Heart left ventricle (tissue), 16 donors: ENCODE measurements at regions not wholly inside any gene's neighbourhood (a gene's known extent, or its start where the extent isn't known, plus 50 kb on each side); places are given as distances from the start of the nearest gene placed in this dataset.
A peak's percentile ranks its signal among the peaks of the same experiment; 100 is the strongest.
"Not testable (repeated sequence)": the region's sequence is repeated elsewhere in the genome, so short reads cannot be mapped to it uniquely, and the experiment has no call there.

Experiments used
- ATAC-seq, 4 donors: fragments of 200-7000 bp; cut with Tn5 transposase; one replicate each; pipeline ENCODE4 v1.9.1; 2020 to 2022; ENCODE audit warnings: moderate library complexity in 4 of 4, mild to moderate bottlenecking in 3 of 4, moderate number of reproducible peaks in 1 of 4
- DNase-seq, 5 donors: peaks; one replicate each; pipeline ENCODE4 v3.0.0-alpha.2; 2020
- H3K27ac ChIP-seq, 12 donors: fragments of 200-600 bp; sonication (generic) in 4 of 12; one replicate each; pipeline versions ENCODE4 v1.5.0 to v1.8.0; 2016 to 2022; ENCODE audit warnings: mild to moderate bottlenecking in 2 of 12
- H3K27me3 ChIP-seq, 9 donors: fragments of 200-600 bp; sonication (generic) in 2 of 9; one replicate each; pipeline versions ENCODE4 v1.5.1 to v1.8.0; 2016 to 2022; ENCODE audit warnings: mild to moderate bottlenecking in 3 of 9
- H3K36me3 ChIP-seq, 9 donors: fragments of 200-600 bp; sonication (generic) in 2 of 9; one replicate each; pipeline versions ENCODE4 v1.5.0 to v1.8.0; 2018 to 2022; ENCODE audit warnings: mild to moderate bottlenecking in 2 of 9
- H3K4me1 ChIP-seq, 12 donors: fragments of 200-600 bp; sonication (generic) in 4 of 12; one replicate each; pipeline versions ENCODE4 v1.5.0 to v1.8.0; 2016 to 2022; ENCODE audit warnings: mild to moderate bottlenecking in 3 of 12
- H3K4me3 ChIP-seq, 12 donors: fragments of 200-600 bp; sonication (generic) in 4 of 12; one replicate each; pipeline versions ENCODE4 v1.5.0 to v1.8.0; 2017 to 2022; ENCODE audit warnings: mild to moderate bottlenecking in 9 of 12, moderate library complexity in 4 of 12
- H3K9me3 ChIP-seq, 12 donors: fragments of 200-600 bp; sonication (generic) in 4 of 12; one replicate each; pipeline versions ENCODE4 v1.5.0 to v1.8.0; 2016 to 2022; ENCODE audit warnings: mild to moderate bottlenecking in 1 of 12
- POLR2A ChIP-seq, 2 donors: fragments of 450-650 bp; IDR thresholded peaks; one replicate each; pipeline ENCODE4 v1.6.1; 2017; ENCODE audit warnings: antibody characterized with exemption in 2 of 2, mild to moderate bottlenecking in 2 of 2, moderate library complexity in 2 of 2
- WGBS, 4 donors: extraction: QIAGEN DNeasy Blood & Tissue Kit in 2 of 4; methylation state at CpG; one replicate each; pipeline versions ENCODE4 v1.1.5 to v1.1.7; 2013 to 2018; 5-methylcytosine and 5-hydroxymethylcytosine counted together
- intact Hi-C, 10 donors: fragments of 100-400 bp; cut with DNase I; formaldehyde crosslinking; loops; one replicate each; pipeline versions ENCODE4 v1.11.1 to v1.14.2; 2022
- TF ChIP-seq, protein P1 (sequence below), 12 donors: fragments of 200-600 bp; sonication (generic) in 4 of 12; IDR thresholded peaks; one replicate each; pipeline versions ENCODE4 v1.5.0 to v1.8.0; 2018 to 2022; ENCODE audit warnings: antibody characterized with exemption in 12 of 12, mild to moderate bottlenecking in 5 of 12
- donor health status: ischemic (EF 13 %, LVEDD 7.1; RV severe dilation, severe dysfunction).
- donor health status: healthy with polysubstance abuse.
- donor health status: DM: no; HTN: yes; CAD: no.
- donor health status: DM: no; HTN: no; CAD: no.
- donor health status: ischemic (EF 25% LVEDD 6.9; RV normal size, moderate dysfunction).
- donor health status: ischemic (EF 25% LVEDD 5.7; RV mildly dilated, moderate dysfunction).
- donor health status: healthy.
- donor health status: DM: yes; HTN: yes; CAD: no.
- donor health status: ischemic (EF 35%, LVEDD 5.7; RV mildly dilated, moderate dysfunction).
- donor health status: nonischemic (EF 11% LVEDD 7.7; RV severe dilation, severe dysfunction).
- donor health status: DM: yes; HTN: yes; CAD: no.
- donor health status: PGD.
- donor health status: ischemic (EF 29% LVEDD 5.4; RV normal size, mild dysfunction).
- donor health status: nonischemic (EF 23%, LVEDD 6.1; RV moderate dilation, normal function).

GRCh38 chr19:31534231-31534630 lies 185.0 kb upstream of the TSHZ3 start:
- no peak for ATAC-seq
- DNase-seq: no peak
- no peaks in the 10 kb centered on the region for H3K9me3 ChIP-seq

DNA sequence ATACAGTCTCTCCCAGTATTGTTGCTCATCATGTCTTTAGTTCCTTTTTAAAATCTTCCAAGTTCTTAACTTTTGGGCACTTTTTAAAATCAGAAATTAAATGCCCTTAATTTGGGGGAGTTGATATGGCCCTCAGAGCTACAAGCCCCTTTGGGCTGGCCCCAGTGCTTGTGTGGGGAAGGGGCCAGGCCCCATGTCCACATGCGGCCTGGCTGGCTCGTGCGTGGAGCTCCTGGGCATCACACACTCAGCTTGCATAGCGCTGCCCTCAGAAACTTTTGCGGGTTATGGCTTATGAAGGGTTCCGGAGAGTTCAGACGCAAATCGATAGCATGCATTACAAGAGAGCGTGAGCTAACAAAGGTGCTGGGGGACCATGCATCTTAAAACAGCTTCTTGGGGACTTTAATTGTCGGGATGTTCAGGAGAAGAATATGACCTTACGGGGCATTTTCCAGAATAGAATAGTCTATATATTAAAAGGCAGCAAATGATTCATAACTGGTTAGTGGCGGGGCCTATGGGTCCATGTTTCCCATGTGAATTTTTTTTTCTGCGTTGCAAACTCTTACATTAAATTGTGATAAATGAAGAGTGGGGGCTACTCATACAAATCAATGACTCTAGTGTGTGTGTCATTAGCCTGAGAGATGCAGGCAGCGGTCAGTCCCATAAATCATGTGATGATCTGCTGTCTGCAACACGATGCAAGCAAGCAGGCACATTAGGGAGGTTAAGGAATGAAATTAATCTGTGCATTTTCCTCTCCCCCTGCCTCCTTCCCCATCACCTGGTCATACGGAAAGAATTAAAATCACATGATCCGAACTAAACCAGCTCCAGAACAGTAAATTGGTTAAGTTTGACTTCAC lies 185.8 kb upstream of the TSHZ3 start:
- no peaks in the 10 kb centered on the region for H3K36me3 ChIP-seq
- intact Hi-C loops: no loop called here
- H3K4me1 ChIP-seq: no peaks in the 10 kb centered on the region
- peak in 1 of 5 donors; percentile 5 for DNase-seq
- H3K9me3 ChIP-seq: no peaks in the 10 kb centered on the region
- no peak for ATAC-seq
- H3K27ac ChIP-seq: no peak overlapping the region
- H3K4me3 ChIP-seq: no peak overlapping the region
- no peaks in the 10 kb centered on the region for H3K27me3 ChIP-seq
- TF ChIP-seq, protein P1, sequence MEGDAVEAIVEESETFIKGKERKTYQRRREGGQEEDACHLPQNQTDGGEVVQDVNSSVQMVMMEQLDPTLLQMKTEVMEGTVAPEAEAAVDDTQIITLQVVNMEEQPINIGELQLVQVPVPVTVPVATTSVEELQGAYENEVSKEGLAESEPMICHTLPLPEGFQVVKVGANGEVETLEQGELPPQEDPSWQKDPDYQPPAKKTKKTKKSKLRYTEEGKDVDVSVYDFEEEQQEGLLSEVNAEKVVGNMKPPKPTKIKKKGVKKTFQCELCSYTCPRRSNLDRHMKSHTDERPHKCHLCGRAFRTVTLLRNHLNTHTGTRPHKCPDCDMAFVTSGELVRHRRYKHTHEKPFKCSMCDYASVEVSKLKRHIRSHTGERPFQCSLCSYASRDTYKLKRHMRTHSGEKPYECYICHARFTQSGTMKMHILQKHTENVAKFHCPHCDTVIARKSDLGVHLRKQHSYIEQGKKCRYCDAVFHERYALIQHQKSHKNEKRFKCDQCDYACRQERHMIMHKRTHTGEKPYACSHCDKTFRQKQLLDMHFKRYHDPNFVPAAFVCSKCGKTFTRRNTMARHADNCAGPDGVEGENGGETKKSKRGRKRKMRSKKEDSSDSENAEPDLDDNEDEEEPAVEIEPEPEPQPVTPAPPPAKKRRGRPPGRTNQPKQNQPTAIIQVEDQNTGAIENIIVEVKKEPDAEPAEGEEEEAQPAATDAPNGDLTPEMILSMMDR (IDR thresholded peaks at IDR 0.05): no peak
- no peak for TF ChIP-seq POLR2A (IDR thresholded peaks at IDR 0.05)
- WGBS, 4 donors: 85 to 90% (median 88%) methylated on average over 17 of the region's 17 CpGs

More at GRCh38 chr19:31534231-31534630, 185.0 kb upstream of the TSHZ3 start:
- H3K4me1 ChIP-seq: no peaks in the 10 kb centered on the region
- no peaks in the 10 kb centered on the region for H3K36me3 ChIP-seq
- TF ChIP-seq POLR2A (IDR thresholded peaks at IDR 0.05): no peak
- TF ChIP-seq, protein P1 (IDR thresholded peaks at IDR 0.05): no peak
- H3K4me3 ChIP-seq: no peak overlapping the region
- intact Hi-C loops: no loop called here
- no peaks in the 10 kb centered on the region for H3K27me3 ChIP-seq
- no peak overlapping the region for H3K27ac ChIP-seq

DNA sequence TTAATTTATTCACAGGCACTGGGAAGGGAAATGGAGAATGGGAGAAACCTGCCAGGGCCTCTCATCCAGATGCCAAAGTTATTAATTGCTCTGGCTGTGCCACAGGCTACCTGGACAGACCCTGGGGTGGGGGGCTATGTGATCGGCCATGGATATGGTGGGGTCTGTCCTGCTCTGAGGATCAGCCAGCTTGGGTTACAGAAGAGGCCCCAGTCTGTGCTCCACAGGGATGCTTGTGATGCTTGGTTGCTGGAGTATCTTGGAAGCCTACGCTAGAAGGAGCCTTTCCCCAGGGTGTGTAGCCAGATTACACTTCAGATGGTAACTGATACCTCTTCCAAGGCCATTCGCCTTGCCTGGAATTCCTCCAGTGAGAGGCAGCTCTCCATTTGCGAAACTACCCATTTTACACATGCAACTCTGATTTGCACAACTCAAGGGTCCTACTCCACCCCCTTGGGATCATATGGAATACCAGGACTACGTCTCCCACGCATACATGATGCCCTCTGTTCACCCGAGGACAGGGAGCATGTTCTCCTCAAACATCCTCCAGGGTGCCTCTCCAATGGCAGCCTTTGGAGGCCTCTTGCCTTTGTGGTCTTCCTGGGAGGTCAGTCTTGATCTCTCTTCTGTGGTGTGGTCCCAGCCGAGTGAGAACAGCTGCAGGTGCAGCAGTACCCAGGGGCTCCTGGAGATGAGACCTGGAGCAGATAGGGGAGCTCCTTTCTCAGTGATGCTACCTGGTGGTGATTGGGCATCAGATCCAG lies 186.6 kb upstream of the TSHZ3 start:
- TF ChIP-seq POLR2A (IDR thresholded peaks at IDR 0.05): no peak
- TF ChIP-seq, protein P1 (IDR thresholded peaks at IDR 0.05): no peak
- 79 to 81% (median 79%) methylated on average over 7 to 8 of the region's 8 CpGs for WGBS, 4 donors
- H3K4me3 ChIP-seq: no peak overlapping the region
- H3K9me3 ChIP-seq: no peaks in the 10 kb centered on the region
- no peaks in the 10 kb centered on the region for H3K27me3 ChIP-seq
- intact Hi-C loops: no loop called here
- no peak overlapping the region for H3K27ac ChIP-seq
- H3K36me3 ChIP-seq: no peaks in the 10 kb centered on the region
- H3K4me1 ChIP-seq: no peaks in the 10 kb centered on the region
- DNase-seq (no peak), ATAC-seq (no peak)

GRCh38 chr19:31537136-31537535 lies 187.9 kb upstream of the TSHZ3 start:
- Histone ChIP-seq H3K4me1 (no peaks in the 10 kb centered on the region), H3K36me3 (no peaks in the 10 kb centered on the region), H3K9me3 (no peaks in the 10 kb centered on the region), H3K27me3 (peaks cover 0 to 12% (median 0%) of the 10 kb centered on the region in 9 donors), H3K4me3 (no peak overlapping the region), H3K27ac (no peak overlapping the region)
- TF ChIP-seq, protein P1 (IDR thresholded peaks at IDR 0.05): no peak
- no peak for TF ChIP-seq POLR2A (IDR thresholded peaks at IDR 0.05)
- no peak for ATAC-seq
- DNase-seq: no peak
- WGBS, 4 donors: 81 to 95% (median 91%) methylated on average over 3 of the region's 3 CpGs
- intact Hi-C loops: no loop called here

GRCh38 chr19:31537902-31538301 lies 188.7 kb upstream of the TSHZ3 start:
- DNase-seq, H3K27ac ChIP-seq, H3K4me1 ChIP-seq, H3K4me3 ChIP-seq, H3K9me3 ChIP-seq, H3K36me3 ChIP-seq, ATAC-seq, intact Hi-C loops: not testable (repeated sequence)
- H3K27me3 ChIP-seq: peaks cover 0 to 14% (median 0%) of the 10 kb centered on the region in 9 donors
- 62 to 70% (median 66%) methylated on average over 5 of the region's 5 CpGs for WGBS, 4 donors
